ENCODE measurements at regions not wholly inside any gene's neighbourhood (a gene's known extent, or its start where the extent isn't known, plus 50 kb on each side); places are given as distances from the start of the nearest gene placed in this dataset.
"Not testable (repeated sequence)": the region's sequence is repeated elsewhere in the genome, so short reads cannot be mapped to it uniquely, and the experiment has no call there.

DNA sequence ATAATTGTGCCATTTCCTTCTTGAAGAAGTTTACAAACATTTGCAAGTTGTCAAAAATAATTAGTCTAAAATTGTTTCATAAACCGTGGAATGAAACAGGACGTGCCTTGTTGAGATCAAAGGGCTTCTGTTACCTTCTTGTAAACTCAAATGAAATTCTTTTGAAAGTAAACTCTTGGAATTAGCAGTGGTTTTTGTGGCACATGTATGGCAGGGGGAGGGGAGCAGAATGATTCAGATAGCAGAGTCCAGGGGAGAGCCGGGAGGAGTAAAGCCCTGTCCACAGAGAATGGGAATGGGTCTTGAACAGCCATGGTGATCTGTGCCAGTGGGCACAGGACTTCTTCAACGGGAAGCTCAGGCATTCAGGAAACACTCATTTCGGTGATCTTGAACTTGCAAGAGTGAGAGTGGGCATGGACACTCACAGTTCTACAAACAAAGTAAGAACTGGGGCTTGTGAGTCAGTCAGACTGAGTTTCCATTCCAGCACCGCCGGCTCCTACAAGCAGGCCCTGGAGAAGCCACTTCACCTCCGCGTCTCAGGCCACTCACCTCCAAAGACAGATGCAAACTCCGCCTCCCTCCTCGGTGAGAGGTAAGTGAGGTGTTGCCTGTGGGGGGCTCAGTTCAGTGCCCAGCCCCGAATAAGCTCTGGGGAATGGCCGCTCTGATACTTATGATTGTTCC is 143.1 kb downstream of the CDH26 start:
- Histone ChIP-seq H3K4me1 (ENCODE audit: control insufficient read depth, insufficient read depth, low read length) (no peaks in the 10 kb centered on the region), H3K4me3 (ENCODE audit: low read length) (no peak overlapping the region), H3K9me3 (ENCODE audit: control insufficient read depth, low read length) (no peaks in the 10 kb centered on the region), H3K27me3 (ENCODE audit: control insufficient read depth, insufficient read depth, low read length) (peaks cover 3% of the 10 kb centered on the region), H3K36me3 (ENCODE audit: control insufficient read depth, insufficient read depth, low read length) (no peaks in the 10 kb centered on the region), H3K9ac (ENCODE audit: low read length) (no peak overlapping the region)

DNA sequence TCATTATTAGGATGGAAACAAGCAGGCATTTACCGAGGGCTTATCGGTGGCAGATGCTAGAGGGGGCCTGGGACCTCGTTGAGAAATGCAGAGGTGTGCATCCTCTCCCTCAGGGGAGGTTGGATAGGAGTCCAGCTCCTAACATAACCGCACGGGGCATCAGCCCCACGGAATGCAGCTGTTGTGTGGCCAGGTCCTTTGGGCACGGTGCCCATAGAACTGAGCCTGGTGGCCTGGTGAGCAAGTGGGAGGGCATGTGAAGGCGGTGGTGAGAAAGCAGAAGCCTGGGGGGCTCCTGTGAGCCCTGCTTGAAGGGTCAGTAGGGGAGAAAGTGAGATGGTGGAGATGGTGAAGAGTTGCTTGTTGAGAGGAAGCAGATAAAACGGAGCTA is 143.7 kb downstream of the CDH26 start:
- peaks cover 1% of the 10 kb centered on the region for H3K27me3 ChIP-seq (ENCODE audit: control insufficient read depth, insufficient read depth, low read length)
- no peaks in the 10 kb centered on the region for H3K4me1 ChIP-seq (ENCODE audit: control insufficient read depth, insufficient read depth, low read length)

DNA sequence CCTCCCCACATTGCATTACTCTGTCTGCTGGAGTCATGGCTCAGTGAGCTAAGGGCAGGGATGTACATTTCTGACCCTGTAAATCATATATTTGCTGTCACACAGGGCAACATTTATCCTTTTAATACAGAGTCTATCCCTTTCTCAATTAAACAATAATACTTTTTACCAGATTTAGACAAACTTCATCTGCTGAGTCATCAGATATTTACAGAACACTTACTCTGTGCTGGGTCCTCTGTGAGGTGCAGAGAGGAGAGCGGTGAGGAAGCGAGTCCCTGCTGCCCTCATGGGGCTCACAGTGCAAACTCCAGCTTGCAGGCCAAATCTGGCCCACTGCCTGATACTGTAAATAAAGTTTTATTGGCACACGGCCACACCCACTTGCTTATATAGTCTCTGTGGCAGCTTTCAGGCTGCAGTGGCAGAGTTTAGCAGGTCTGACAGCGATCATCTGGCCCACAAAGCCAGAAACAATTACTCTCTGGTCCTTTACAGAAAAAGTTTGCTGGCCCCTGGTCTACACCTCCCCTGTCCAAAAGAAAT is 144.5 kb downstream of the CDH26 start:
- no peaks in the 10 kb centered on the region for H3K27me3 ChIP-seq (ENCODE audit: control insufficient read depth, insufficient read depth, low read length)
- no peaks in the 10 kb centered on the region for H3K9me3 ChIP-seq (ENCODE audit: control insufficient read depth, low read length)
- no peak overlapping the region for H3K4me3 ChIP-seq (ENCODE audit: low read length)
- H3K36me3 ChIP-seq (ENCODE audit: control insufficient read depth, insufficient read depth, low read length), result no peaks in the 10 kb centered on the region
- H3K4me1 ChIP-seq (ENCODE audit: control insufficient read depth, insufficient read depth, low read length), result no peaks in the 10 kb centered on the region
- H3K9ac ChIP-seq (ENCODE audit: low read length), result no peak overlapping the region

More for the DNA sequence above, 143.7 kb downstream of the CDH26 start:
- no peaks in the 10 kb centered on the region for H3K36me3 ChIP-seq (ENCODE audit: control insufficient read depth, insufficient read depth, low read length)
- H3K4me3 ChIP-seq (ENCODE audit: low read length), result no peak overlapping the region
- H3K9ac ChIP-seq (ENCODE audit: low read length), result no peak overlapping the region
- H3K9me3 ChIP-seq (ENCODE audit: control insufficient read depth, low read length), result no peaks in the 10 kb centered on the region

DNA sequence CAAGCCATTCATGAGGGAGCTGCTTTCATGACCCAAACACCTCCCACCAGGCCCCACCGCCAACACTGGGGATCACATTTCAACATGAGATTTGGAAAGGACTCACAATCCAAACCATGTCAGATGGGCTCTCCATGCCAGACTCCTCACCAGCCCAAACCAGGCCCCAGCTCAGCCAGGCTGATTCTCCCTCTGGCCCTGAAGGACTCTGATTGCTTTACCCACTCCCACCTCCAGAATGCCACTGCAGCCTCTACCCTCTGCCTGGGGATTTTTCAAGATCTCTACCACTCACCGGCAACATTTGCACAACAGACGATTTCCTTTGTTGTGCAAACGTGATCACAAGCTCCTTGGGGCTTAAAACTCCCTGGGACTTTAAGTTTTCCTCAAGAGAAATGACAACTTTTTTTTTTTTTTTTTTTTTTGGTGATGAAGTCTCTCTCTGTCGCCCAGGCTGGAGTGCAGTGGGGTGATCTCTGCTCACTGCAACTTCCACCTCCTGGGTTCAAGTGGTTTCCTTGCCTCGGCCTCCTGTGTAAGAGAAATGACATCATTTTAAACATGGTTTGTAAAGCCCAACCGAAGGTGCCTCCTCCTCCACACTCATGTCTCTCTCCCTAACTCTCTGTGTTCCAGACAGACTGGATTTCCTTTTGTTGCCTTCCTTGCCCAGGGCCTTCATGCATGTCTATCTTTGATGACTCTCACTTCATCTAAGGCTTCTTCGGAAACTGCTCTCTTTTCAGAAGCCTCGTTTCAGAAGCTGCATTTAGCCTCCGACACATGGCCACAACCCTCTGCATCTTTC is 147.0 kb downstream of the CDH26 start:
- Histone ChIP-seq H3K9ac (ENCODE audit: low read length) (no peak overlapping the region), H3K36me3 (ENCODE audit: control insufficient read depth, insufficient read depth, low read length) (no peaks in the 10 kb centered on the region), H3K9me3 (ENCODE audit: control insufficient read depth, low read length) (no peaks in the 10 kb centered on the region), H3K27me3 (ENCODE audit: control insufficient read depth, insufficient read depth, low read length) (no peaks in the 10 kb centered on the region), H3K4me1 (ENCODE audit: control insufficient read depth, insufficient read depth, low read length) (no peaks in the 10 kb centered on the region), H3K4me3 (ENCODE audit: low read length) (no peak overlapping the region)

DNA sequence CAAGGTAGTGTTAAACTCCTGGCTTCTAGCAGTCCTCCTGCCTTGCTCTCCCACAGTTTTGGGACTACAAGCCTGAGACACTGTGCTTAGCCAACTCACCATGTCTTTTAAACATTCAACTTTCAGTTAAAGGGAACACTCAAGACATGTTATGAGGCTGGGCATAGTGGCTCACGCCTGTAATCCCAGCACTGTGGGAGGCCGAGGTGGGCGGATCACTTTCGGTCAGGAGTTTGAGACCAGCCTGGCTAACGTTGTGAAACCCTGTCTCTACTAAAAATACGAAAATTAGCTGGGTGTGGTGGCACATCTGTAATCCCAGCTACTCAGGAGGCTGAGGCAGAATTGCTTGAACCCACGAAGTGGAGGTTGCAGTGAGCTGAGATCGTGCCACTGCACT is 148.0 kb downstream of the CDH26 start:
- H3K27me3 ChIP-seq (ENCODE audit: control insufficient read depth, insufficient read depth, low read length); H3K9me3 ChIP-seq (ENCODE audit: control insufficient read depth, low read length); H3K36me3 ChIP-seq (ENCODE audit: control insufficient read depth, insufficient read depth, low read length); H3K4me3 ChIP-seq (ENCODE audit: low read length); H3K4me1 ChIP-seq (ENCODE audit: control insufficient read depth, insufficient read depth, low read length); H3K9ac ChIP-seq (ENCODE audit: low read length): not testable (repeated sequence)

DNA sequence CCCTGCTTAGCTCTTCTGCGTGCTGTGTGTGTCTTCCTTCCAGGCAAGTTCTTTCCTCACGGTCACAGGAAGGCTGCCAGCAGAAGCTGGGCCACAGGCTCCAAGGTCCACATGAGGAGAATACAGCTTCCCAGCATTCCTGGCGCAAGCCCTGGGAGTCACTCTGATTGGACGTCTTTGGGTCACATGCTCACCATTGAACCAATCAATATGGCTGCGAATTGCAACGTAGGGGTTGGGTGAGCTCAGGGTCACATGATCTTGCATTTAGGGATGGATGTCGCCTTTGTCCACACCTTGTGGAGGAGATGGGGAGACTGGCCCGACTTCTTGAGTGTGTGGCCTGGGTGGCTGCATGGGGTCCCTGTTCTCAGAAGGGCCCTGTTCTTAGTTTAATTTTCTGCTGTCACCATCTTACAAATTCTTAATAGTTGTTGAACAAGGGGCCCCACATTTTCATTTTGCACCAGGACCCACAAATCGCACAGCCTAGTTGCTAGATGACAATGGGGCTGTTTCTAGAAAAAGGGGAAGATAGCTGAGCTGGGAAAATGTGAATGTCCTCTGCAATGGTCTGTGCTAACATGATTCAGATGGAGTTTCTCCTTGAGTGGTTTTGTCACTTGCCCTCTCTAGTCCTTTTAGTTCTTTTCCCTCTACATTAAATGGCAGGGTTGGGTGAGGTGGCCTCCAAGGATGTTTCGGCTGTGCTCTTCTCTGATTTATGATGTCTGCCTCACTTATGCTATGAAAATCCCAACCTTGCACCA is 149.6 kb downstream of the CDH26 start:
- Histone ChIP-seq H3K27me3 (ENCODE audit: control insufficient read depth, insufficient read depth, low read length) (no peaks in the 10 kb centered on the region), H3K9ac (ENCODE audit: low read length) (no peak overlapping the region), H3K9me3 (ENCODE audit: control insufficient read depth, low read length) (no peaks in the 10 kb centered on the region), H3K4me3 (ENCODE audit: low read length) (no peak overlapping the region), H3K36me3 (ENCODE audit: control insufficient read depth, insufficient read depth, low read length) (no peaks in the 10 kb centered on the region), H3K4me1 (ENCODE audit: control insufficient read depth, insufficient read depth, low read length) (no peaks in the 10 kb centered on the region)

DNA sequence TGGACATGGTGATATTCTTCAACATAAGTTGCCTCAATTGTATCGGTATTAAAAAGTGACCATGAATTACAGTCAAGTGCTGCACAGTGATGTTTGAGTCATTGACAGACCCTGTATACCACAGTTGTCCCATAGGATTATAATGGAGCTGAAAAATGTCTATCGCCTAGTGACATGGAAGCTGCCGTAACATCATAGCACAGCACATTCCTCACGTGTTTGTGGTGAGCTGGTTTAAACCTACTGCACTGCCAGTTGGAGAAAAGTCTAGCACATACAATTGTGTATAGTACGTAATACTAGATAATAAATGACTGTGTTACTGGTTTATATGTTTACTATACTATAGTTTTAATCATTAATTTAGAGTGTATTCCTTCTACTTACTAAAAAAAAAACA is 150.2 kb downstream of the CDH26 start:
- no peak overlapping the region for H3K4me3 ChIP-seq (ENCODE audit: low read length)
- no peaks in the 10 kb centered on the region for H3K36me3 ChIP-seq (ENCODE audit: control insufficient read depth, insufficient read depth, low read length)
- no peaks in the 10 kb centered on the region for H3K27me3 ChIP-seq (ENCODE audit: control insufficient read depth, insufficient read depth, low read length)
- H3K4me1 ChIP-seq (ENCODE audit: control insufficient read depth, insufficient read depth, low read length), result no peaks in the 10 kb centered on the region
- no peaks in the 10 kb centered on the region for H3K9me3 ChIP-seq (ENCODE audit: control insufficient read depth, low read length)
- H3K9ac ChIP-seq (ENCODE audit: low read length), result no peak overlapping the region

DNA sequence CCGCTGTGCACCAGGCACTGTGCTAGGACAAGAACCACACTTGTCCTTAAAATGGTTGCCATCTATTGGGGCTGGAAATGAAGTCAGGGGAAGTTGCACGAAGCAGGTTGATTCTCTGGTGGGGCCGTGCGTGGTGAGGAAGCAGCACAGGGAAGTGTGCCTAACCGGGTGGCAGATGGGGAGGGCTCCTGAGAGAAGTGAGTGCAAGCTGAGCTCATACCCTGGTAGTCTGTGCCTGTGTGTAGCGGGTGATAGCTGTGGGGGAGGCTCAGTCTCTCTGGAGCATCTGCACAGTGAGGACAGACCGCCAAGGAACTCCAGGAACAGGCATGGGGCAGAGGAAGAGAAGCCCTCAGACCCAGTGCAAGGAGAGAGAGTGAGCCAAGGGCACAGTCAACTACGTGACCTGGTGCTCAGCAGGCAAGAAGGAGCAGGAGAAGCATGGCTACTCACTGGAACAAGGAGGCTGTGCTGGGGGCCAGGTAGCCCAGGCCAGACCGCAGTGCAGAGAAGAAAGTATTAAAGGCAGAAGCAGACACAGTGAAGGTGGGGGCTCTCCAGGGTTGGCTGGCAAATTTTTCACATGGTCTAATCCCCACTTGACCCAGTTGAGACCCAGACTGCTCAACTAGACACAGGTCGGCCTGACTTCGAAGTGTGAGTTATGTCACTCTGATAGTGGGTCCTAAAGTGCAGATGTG is 155.0 kb downstream of the CDH26 start:
- no peak overlapping the region for H3K4me3 ChIP-seq (ENCODE audit: low read length)
- H3K9ac ChIP-seq (ENCODE audit: low read length), result no peak overlapping the region
- H3K27me3 ChIP-seq (ENCODE audit: control insufficient read depth, insufficient read depth, low read length), result peaks cover 2% of the 10 kb centered on the region
- no peaks in the 10 kb centered on the region for H3K36me3 ChIP-seq (ENCODE audit: control insufficient read depth, insufficient read depth, low read length)
- no peaks in the 10 kb centered on the region for H3K9me3 ChIP-seq (ENCODE audit: control insufficient read depth, low read length)
- no peaks in the 10 kb centered on the region for H3K4me1 ChIP-seq (ENCODE audit: control insufficient read depth, insufficient read depth, low read length)

DNA sequence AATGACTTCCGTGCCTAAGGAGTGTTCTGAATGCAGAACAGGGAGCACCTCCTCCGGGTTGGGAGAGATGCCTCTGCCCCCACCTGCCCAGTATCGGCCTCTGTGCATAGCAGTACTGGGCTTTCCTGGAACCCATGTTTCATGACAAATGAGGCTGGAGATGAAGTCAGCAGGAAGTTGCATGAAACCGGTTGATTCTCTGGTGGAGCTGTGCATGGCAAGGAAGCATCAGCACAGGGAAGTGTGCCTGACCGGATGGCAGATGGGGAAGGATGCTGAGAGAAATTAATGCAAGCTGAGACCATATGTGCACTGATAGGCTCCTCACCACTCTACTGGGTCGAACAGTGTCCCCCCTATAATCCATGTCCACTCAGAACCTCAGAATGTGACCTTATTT is 155.5 kb downstream of the CDH26 start:
- Histone ChIP-seq H3K36me3 (ENCODE audit: control insufficient read depth, insufficient read depth, low read length) (no peaks in the 10 kb centered on the region), H3K9me3 (ENCODE audit: control insufficient read depth, low read length) (no peaks in the 10 kb centered on the region), H3K4me1 (ENCODE audit: control insufficient read depth, insufficient read depth, low read length) (no peaks in the 10 kb centered on the region), H3K9ac (ENCODE audit: low read length) (no peak overlapping the region), H3K27me3 (ENCODE audit: control insufficient read depth, insufficient read depth, low read length) (peaks cover 8% of the 10 kb centered on the region), H3K4me3 (ENCODE audit: low read length) (no peak overlapping the region)

DNA sequence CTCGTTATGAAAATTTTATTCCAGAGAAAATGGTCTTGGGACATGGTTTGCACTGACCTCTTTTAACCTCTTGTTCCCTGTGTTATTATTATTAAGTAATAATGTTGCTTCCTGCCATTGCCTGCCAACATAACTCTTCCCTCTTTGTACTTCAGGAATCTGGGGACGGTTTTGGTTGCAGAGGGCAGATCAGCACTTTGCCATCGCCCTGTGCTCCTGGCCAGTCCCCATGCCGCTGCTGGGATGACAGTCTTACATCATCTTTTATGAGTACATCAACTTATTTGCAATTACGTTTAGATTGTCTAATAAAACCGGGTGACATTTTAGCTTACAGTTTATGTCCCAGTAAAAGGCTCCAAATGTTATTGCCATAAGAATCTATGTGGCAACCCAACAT is 157.2 kb downstream of the CDH26 start:
- Histone ChIP-seq H3K9ac (ENCODE audit: low read length) (no peak overlapping the region), H3K9me3 (ENCODE audit: control insufficient read depth, low read length) (no peaks in the 10 kb centered on the region), H3K36me3 (ENCODE audit: control insufficient read depth, insufficient read depth, low read length) (no peaks in the 10 kb centered on the region), H3K4me3 (ENCODE audit: low read length) (no peak overlapping the region), H3K4me1 (ENCODE audit: control insufficient read depth, insufficient read depth, low read length) (no peaks in the 10 kb centered on the region), H3K27me3 (ENCODE audit: control insufficient read depth, insufficient read depth, low read length) (peaks cover 8% of the 10 kb centered on the region)

DNA sequence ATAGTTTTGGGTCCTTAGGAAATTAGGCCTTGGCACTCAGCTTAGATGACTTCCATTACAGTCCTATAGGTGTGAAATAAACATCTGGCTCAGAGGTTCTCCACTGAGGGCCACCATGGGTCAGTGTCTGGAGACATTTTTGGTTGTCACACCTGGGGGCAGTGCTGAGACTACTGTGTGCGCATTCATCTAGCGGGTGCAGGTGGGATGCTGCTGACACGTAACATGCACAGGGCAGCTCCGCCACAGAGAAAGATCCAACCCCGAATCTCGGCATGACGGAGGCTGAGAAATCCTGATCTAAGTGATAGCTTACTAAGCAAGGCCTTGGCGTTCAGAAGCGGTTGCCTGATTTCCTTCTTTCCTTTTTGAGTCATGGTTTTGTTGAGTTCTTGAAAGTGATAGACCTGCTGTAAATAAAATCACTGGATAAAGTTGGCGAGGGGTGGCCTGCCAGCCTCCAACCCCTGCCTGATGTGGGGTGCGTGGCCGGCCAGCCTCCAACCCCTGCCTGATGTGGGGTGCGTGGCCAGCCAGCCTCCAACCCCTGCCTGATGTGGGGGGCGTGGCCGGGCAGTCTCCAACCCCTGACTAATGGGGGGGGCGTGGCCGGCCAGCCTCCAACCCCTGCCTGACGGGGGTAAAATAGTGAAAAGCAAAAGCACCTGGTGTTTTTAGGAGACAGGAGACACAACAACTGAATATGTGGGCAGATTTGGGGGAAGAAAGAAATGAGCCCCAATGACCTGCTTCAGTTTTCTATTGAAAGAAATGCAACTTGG is 158.1 kb downstream of the CDH26 start:
- no peak overlapping the region for H3K4me3 ChIP-seq (ENCODE audit: low read length)
- H3K9ac ChIP-seq (ENCODE audit: low read length), result no peak overlapping the region
- no peaks in the 10 kb centered on the region for H3K9me3 ChIP-seq (ENCODE audit: control insufficient read depth, low read length)
- H3K36me3 ChIP-seq (ENCODE audit: control insufficient read depth, insufficient read depth, low read length), result no peaks in the 10 kb centered on the region
- H3K4me1 ChIP-seq (ENCODE audit: control insufficient read depth, insufficient read depth, low read length), result no peaks in the 10 kb centered on the region
- H3K27me3 ChIP-seq (ENCODE audit: control insufficient read depth, insufficient read depth, low read length), result peaks cover 8% of the 10 kb centered on the region
